ENCODE measurements at regions not wholly inside any gene's neighbourhood (a gene's known extent, or its start where the extent isn't known, plus 50 kb on each side); places are given as distances from the start of the nearest gene placed in this dataset.
"Not testable (repeated sequence)": the region's sequence is repeated elsewhere in the genome, so short reads cannot be mapped to it uniquely, and the experiment has no call there.

GRCh38 chr13:84640691-84641090 is 758.4 kb upstream of the SLITRK1 start:
- TF ChIP-seq POLR2A (IDR thresholded peaks at IDR 0.05; ENCODE audit: low read depth, low read length) (no peak), TAF1 (IDR thresholded peaks at IDR 0.05; ENCODE audit: borderline replicate concordance, low read depth, low read length) (no peak), POLR2AphosphoS5 (IDR thresholded peaks at IDR 0.05; ENCODE audit: low read depth, low read length) (no peak)
- FAIRE-seq (no peak), DNase-seq (ENCODE audit: insufficient read length) (no peak)

- TF ChIP-seq TAF1 (IDR thresholded peaks at IDR 0.05; ENCODE audit: borderline replicate concordance, low read depth, low read length) (no peak), POLR2A (IDR thresholded peaks at IDR 0.05; ENCODE audit: low read depth, low read length) (no peak), POLR2AphosphoS5 (IDR thresholded peaks at IDR 0.05; ENCODE audit: low read depth, low read length) (no peak)
- FAIRE-seq (no peak), DNase-seq (ENCODE audit: insufficient read length) (no peak)
These were observed 748.2 kb upstream of the SLITRK1 start for GRCh38 chr13:84630476-84630875.

GRCh38 chr13:84616864-84617263 is 734.6 kb upstream of the SLITRK1 start:
- FAIRE-seq (no peak), DNase-seq (ENCODE audit: insufficient read length) (no peak)
- TF ChIP-seq TAF1 (IDR thresholded peaks at IDR 0.05; ENCODE audit: borderline replicate concordance, low read depth, low read length) = no peak
- TF ChIP-seq POLR2A (IDR thresholded peaks at IDR 0.05; ENCODE audit: low read depth, low read length) = no peak
- TF ChIP-seq POLR2AphosphoS5 (IDR thresholded peaks at IDR 0.05; ENCODE audit: low read depth, low read length) = no peak

GRCh38 chr13:84609716-84610115 is 727.4 kb upstream of the SLITRK1 start:
- DNase-seq (ENCODE audit: insufficient read length) (no peak), FAIRE-seq (no peak)
- no peak for TF ChIP-seq POLR2A (IDR thresholded peaks at IDR 0.05; ENCODE audit: low read depth, low read length)
- no peak for TF ChIP-seq TAF1 (IDR thresholded peaks at IDR 0.05; ENCODE audit: borderline replicate concordance, low read depth, low read length)
- no peak for TF ChIP-seq POLR2AphosphoS5 (IDR thresholded peaks at IDR 0.05; ENCODE audit: low read depth, low read length)

GRCh38 chr13:84607261-84608013 is 725.2 kb upstream of the SLITRK1 start:
- DNase-seq (ENCODE audit: insufficient read length) = no peak
- FAIRE-seq = no peak
- TF ChIP-seq TAF1 (IDR thresholded peaks at IDR 0.05; ENCODE audit: borderline replicate concordance, low read depth, low read length) = no peak
- TF ChIP-seq POLR2A (IDR thresholded peaks at IDR 0.05; ENCODE audit: low read depth, low read length) = no peak
- TF ChIP-seq POLR2AphosphoS5 (IDR thresholded peaks at IDR 0.05; ENCODE audit: low read depth, low read length) = no peak

GRCh38 chr13:84606616-84607015 is 724.3 kb upstream of the SLITRK1 start:
- no peak for DNase-seq (ENCODE audit: insufficient read length)
- no peak for FAIRE-seq
- TF ChIP-seq TAF1 (IDR thresholded peaks at IDR 0.05; ENCODE audit: borderline replicate concordance, low read depth, low read length) = no peak
- TF ChIP-seq POLR2A (IDR thresholded peaks at IDR 0.05; ENCODE audit: low read depth, low read length) = no peak
- no peak for TF ChIP-seq POLR2AphosphoS5 (IDR thresholded peaks at IDR 0.05; ENCODE audit: low read depth, low read length)

GRCh38 chr13:84605927-84606326 is 723.7 kb upstream of the SLITRK1 start:
- FAIRE-seq = no peak
- TF ChIP-seq POLR2A (IDR thresholded peaks at IDR 0.05; ENCODE audit: low read depth, low read length) (no peak), TAF1 (IDR thresholded peaks at IDR 0.05; ENCODE audit: borderline replicate concordance, low read depth, low read length) (no peak), POLR2AphosphoS5 (IDR thresholded peaks at IDR 0.05; ENCODE audit: low read depth, low read length) (no peak)

GRCh38 chr13:84591444-84591843 is 709.2 kb upstream of the SLITRK1 start:
- DNase-seq (ENCODE audit: insufficient read length) = no peak
- no peak for FAIRE-seq

More at GRCh38 chr13:84605927-84606326, 723.7 kb upstream of the SLITRK1 start:
- DNase-seq (ENCODE audit: insufficient read length) = no peak

GRCh38 chr13:84590663-84591062 is 708.4 kb upstream of the SLITRK1 start:
- DNase-seq (ENCODE audit: insufficient read length) (no peak), FAIRE-seq (no peak)
- no peak for TF ChIP-seq POLR2A (IDR thresholded peaks at IDR 0.05; ENCODE audit: low read depth, low read length)
- TF ChIP-seq POLR2AphosphoS5 (IDR thresholded peaks at IDR 0.05; ENCODE audit: low read depth, low read length) = no peak
- no peak for TF ChIP-seq TAF1 (IDR thresholded peaks at IDR 0.05; ENCODE audit: borderline replicate concordance, low read depth, low read length)

More at GRCh38 chr13:84591444-84591843, 709.2 kb upstream of the SLITRK1 start:
- no peak for TF ChIP-seq TAF1 (IDR thresholded peaks at IDR 0.05; ENCODE audit: borderline replicate concordance, low read depth, low read length)
- no peak for TF ChIP-seq POLR2A (IDR thresholded peaks at IDR 0.05; ENCODE audit: low read depth, low read length)
- TF ChIP-seq POLR2AphosphoS5 (IDR thresholded peaks at IDR 0.05; ENCODE audit: low read depth, low read length) = no peak

GRCh38 chr13:84588023-84588422 is 705.7 kb upstream of the SLITRK1 start:
- DNase-seq (ENCODE audit: insufficient read length) (no peak), FAIRE-seq (no peak)
- TF ChIP-seq POLR2AphosphoS5 (IDR thresholded peaks at IDR 0.05; ENCODE audit: low read depth, low read length) = no peak
- TF ChIP-seq TAF1 (IDR thresholded peaks at IDR 0.05; ENCODE audit: borderline replicate concordance, low read depth, low read length) = no peak
- TF ChIP-seq POLR2A (IDR thresholded peaks at IDR 0.05; ENCODE audit: low read depth, low read length) = no peak

GRCh38 chr13:84579901-84580300 is 697.6 kb upstream of the SLITRK1 start:
- FAIRE-seq = not testable (repeated sequence)

GRCh38 chr13:84574851-84575250 is 692.6 kb upstream of the SLITRK1 start:
- DNase-seq (ENCODE audit: insufficient read length) (no peak), FAIRE-seq (no peak)
- TF ChIP-seq POLR2AphosphoS5 (IDR thresholded peaks at IDR 0.05; ENCODE audit: low read depth, low read length) (no peak), POLR2A (IDR thresholded peaks at IDR 0.05; ENCODE audit: low read depth, low read length) (no peak), TAF1 (IDR thresholded peaks at IDR 0.05; ENCODE audit: borderline replicate concordance, low read depth, low read length) (no peak)

More at GRCh38 chr13:84579901-84580300, 697.6 kb upstream of the SLITRK1 start:
- DNase-seq (ENCODE audit: insufficient read length) = not testable (repeated sequence)
